Muscle layer of duodenum (tissue), 2 donors: ENCODE measurements at regions not wholly inside any gene's neighbourhood (a gene's known extent, or its start where the extent isn't known, plus 50 kb on each side); places are given as distances from the start of the nearest gene placed in this dataset.
"Not testable (repeated sequence)": the region's sequence is repeated elsewhere in the genome, so short reads cannot be mapped to it uniquely, and the experiment has no call there.

Source experiments
- H3K27ac ChIP-seq: one replicate; pipeline ENCODE4 v1.7.0; 2013; ENCODE audit warnings: mild to moderate bottlenecking, low read length
- H3K27me3 ChIP-seq: one replicate; pipeline ENCODE4 v1.7.0; 2013; ENCODE audit warnings: low read depth, mild to moderate bottlenecking, control low read depth, low read length
- H3K36me3 ChIP-seq, 2 donors: one replicate each; pipeline ENCODE4 v1.7.0; 2013; ENCODE audit warnings: low read length in 2 of 2, control low read depth in 1 of 2, mild to moderate bottlenecking in 1 of 2; ENCODE audit not compliant: insufficient read depth in 2 of 2, control insufficient read depth in 1 of 2
- H3K4me1 ChIP-seq, 2 donors: one replicate each; pipeline ENCODE4 v1.7.0; 2013; ENCODE audit warnings: low read length in 2 of 2, mild to moderate bottlenecking in 2 of 2, control low read depth in 1 of 2, moderate library complexity in 1 of 2; ENCODE audit not compliant: insufficient read depth in 2 of 2, control insufficient read depth in 1 of 2
- H3K4me3 ChIP-seq, 2 donors: one replicate each; pipeline ENCODE4 v1.7.0; 2013; ENCODE audit warnings: low read length in 2 of 2, low read depth in 1 of 2, mild to moderate bottlenecking in 1 of 2
- H3K9me3 ChIP-seq, 2 donors: one replicate each; pipeline ENCODE4 v1.7.0; 2013; ENCODE audit warnings: low read length in 2 of 2, control low read depth in 1 of 2, mild to moderate bottlenecking in 1 of 2; ENCODE audit not compliant: control insufficient read depth in 1 of 2
- donor health status: healthy.

DNA sequence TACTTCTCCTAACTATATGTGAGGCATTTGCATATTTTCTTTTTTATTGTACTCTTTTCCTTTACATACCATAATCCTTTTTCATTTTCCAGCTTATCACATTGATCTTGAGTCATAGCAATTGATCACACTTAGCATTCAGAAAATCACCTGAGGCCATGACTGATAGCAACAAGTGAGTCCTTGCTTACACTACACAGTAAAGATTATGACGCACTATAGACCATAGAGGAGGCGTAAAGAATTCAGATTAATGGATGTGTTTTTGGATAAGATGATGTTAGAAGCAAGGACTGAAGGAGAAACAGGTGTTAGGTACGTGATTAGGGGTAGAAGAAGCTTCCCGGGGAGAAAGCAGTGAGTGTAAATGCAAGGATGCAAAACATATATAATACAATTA is 637.7 kb downstream of the ETNK1 start:
- Histone ChIP-seq H3K4me3 (no peak overlapping the region), H3K4me1 (no peaks in the 10 kb centered on the region)

GRCh38 chr12:23277831-23278230 is 652.9 kb downstream of the ETNK1 start:
- Histone ChIP-seq H3K4me3 (no peak overlapping the region), H3K9me3 (peaks cover 0 to 4% of the 10 kb centered on the region in 2 donors), H3K36me3 (no peaks in the 10 kb centered on the region), H3K27ac (no peak overlapping the region), H3K27me3 (no peaks in the 10 kb centered on the region), H3K4me1 (no peaks in the 10 kb centered on the region)

More for the DNA sequence above, 637.7 kb downstream of the ETNK1 start:
- H3K27ac ChIP-seq: no peak overlapping the region
- H3K36me3 ChIP-seq: no peaks in the 10 kb centered on the region
- no peaks in the 10 kb centered on the region for H3K9me3 ChIP-seq
- H3K27me3 ChIP-seq: no peaks in the 10 kb centered on the region

DNA sequence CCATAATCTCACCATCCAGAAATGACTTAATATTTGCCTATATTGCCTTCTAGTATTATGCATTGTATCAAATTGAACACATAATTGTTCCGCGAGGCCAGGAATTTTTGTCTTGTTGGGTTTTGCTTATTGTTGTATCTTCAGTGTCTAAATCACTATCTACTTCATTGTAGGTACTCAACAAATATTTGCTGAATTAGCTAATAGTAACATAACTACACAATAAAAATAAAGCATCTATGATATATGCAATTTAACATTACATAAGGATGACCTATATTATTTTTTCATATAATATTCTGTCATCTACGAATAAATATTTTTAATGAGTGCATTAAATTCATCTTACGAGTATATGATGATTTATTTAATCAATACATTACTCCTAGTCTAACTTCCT is 656.3 kb downstream of the ETNK1 start:
- no peaks in the 10 kb centered on the region for H3K4me1 ChIP-seq
- no peaks in the 10 kb centered on the region for H3K36me3 ChIP-seq
- no peaks in the 10 kb centered on the region for H3K27me3 ChIP-seq
- H3K9me3 ChIP-seq: peaks cover 0 to 4% of the 10 kb centered on the region in 2 donors
- H3K4me3 ChIP-seq: no peak overlapping the region
- no peak overlapping the region for H3K27ac ChIP-seq

DNA sequence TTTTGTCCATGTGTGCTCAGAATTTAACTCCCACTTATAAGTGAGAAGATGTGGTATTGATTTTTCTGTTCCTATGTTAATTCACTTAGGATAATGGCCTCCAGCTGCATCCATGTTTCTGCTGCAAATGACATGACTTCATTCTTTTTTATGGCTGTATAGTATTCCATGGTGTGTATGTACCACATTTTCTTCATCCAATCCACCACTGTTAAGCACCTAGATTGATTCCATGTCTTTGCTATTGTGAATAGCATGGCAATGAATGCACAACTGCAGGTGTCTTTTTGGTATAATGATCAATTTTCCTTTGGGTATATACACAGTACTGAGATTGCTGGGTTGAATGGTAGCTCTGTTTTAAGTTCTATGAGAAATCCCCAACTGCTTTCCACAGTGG is 657.7 kb downstream of the ETNK1 start:
- no peaks in the 10 kb centered on the region for H3K36me3 ChIP-seq
- H3K27me3 ChIP-seq: no peaks in the 10 kb centered on the region
- H3K4me3 ChIP-seq: no peak overlapping the region
- no peak overlapping the region for H3K27ac ChIP-seq
- H3K4me1 ChIP-seq: no peaks in the 10 kb centered on the region
- peaks cover 0 to 4% of the 10 kb centered on the region in 2 donors for H3K9me3 ChIP-seq

DNA sequence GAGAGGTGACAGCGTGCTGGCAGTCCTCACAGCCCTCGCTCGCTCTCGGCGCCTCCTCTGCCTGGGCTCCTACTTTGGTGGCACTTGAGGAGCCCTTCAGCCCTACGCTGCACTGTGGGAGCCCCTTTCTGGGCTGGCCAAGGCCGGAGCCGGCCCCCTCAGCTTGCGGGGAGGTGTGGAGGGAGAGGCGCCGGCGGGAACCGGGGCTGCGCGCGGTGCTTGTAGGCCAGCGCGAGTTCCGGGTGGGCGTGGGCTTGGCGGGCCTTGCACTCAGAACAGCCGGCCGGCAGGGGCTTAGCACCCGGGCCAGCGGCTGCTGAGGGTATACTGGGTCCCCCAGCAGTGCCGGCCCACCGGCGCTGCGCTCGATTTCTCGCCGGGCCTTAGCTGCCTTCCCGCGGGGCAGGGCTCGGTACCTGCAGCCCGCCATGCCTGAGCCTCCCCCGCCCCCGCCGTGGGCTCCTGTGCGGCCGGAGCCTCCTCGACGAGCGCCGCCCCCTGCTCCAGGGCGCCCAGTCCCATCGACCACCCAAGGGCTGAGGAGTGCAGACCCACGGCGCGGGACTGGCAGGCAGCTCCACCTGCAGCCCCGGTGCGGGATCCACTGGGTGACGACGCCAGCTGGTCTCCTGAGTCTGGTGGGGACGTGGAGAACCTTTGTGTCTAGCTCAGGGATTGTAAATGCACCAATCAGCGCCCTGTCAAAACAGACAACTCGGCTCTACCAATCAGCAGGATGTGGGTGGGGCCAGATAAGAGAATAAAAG is 661.0 kb downstream of the ETNK1 start:
- H3K36me3 ChIP-seq, H3K4me3 ChIP-seq, H3K9me3 ChIP-seq, H3K27me3 ChIP-seq, H3K4me1 ChIP-seq, H3K27ac ChIP-seq: not testable (repeated sequence)

- H3K9me3 ChIP-seq: no peaks in the 10 kb centered on the region
- no peak overlapping the region for H3K4me3 ChIP-seq
- no peaks in the 10 kb centered on the region for H3K36me3 ChIP-seq
- H3K4me1 ChIP-seq: no peaks in the 10 kb centered on the region
- no peak overlapping the region for H3K27ac ChIP-seq
- H3K27me3 ChIP-seq: no peaks in the 10 kb centered on the region
Observed at GRCh38 chr12:23290627-23291330, 658.7 kb downstream of the SOX5 start.

GRCh38 chr12:23303220-23303619 is 646.2 kb downstream of the SOX5 start:
- no peak overlapping the region for H3K27ac ChIP-seq
- no peaks in the 10 kb centered on the region for H3K27me3 ChIP-seq
- no peaks in the 10 kb centered on the region for H3K36me3 ChIP-seq
- H3K4me1 ChIP-seq: no peaks in the 10 kb centered on the region
- H3K4me3 ChIP-seq: no peak overlapping the region
- H3K9me3 ChIP-seq: peaks cover 0 to 8% of the 10 kb centered on the region in 2 donors

DNA sequence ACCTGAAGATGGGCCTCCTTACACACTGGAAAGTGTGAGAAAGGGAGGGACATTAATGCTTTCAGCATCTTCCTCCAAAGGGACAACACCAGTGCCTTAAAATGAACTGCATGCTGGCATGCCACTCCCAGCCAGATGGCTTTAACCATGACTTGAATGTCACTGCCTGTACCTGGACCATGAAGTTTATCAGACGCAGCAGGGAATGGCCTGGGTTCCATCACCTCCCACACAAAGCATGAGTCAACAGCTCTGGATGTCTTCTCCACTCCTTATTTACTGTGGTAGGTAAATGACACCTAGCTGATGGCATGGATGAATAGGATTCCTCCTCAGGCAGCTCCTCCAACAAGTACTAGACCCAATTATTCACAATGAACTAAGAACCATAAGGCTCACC is 645.6 kb downstream of the SOX5 start:
- Histone ChIP-seq H3K36me3 (no peaks in the 10 kb centered on the region), H3K27me3 (no peaks in the 10 kb centered on the region), H3K4me3 (no peak overlapping the region), H3K9me3 (peaks cover 0 to 8% of the 10 kb centered on the region in 2 donors), H3K27ac (no peak overlapping the region), H3K4me1 (no peaks in the 10 kb centered on the region)

GRCh38 chr12:23333938-23334337 is 615.5 kb downstream of the SOX5 start:
- H3K27ac ChIP-seq: no peak overlapping the region
- no peaks in the 10 kb centered on the region for H3K9me3 ChIP-seq
- H3K4me1 ChIP-seq: no peaks in the 10 kb centered on the region
- H3K36me3 ChIP-seq: no peaks in the 10 kb centered on the region
- no peaks in the 10 kb centered on the region for H3K27me3 ChIP-seq
- no peak overlapping the region for H3K4me3 ChIP-seq

- Histone ChIP-seq H3K4me1 (no peaks in the 10 kb centered on the region), H3K9me3 (no peaks in the 10 kb centered on the region), H3K27me3 (no peaks in the 10 kb centered on the region), H3K4me3 (no peak overlapping the region), H3K36me3 (no peaks in the 10 kb centered on the region), H3K27ac (no peak overlapping the region)
Observed at GRCh38 chr12:23335593-23335992, 613.9 kb downstream of the SOX5 start.

DNA sequence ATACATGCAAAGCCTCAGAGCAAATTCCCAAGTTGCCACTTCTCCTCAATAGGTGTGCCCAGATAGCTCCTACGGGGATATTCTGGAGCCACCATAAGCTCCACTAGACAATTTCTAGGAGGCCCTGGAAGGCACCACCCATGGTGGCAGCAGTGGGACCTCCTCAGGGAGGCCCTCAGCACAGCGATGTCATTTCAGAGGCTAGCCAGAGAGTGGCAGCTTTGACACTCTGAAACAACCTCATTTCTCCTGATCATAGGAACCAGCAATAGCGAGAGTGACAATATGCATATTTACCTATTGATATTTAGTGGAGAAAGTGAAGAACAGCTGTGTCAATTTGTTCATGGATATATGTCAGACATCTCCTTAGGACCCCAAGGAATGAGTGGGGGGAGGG is 612.3 kb downstream of the SOX5 start:
- Histone ChIP-seq H3K4me1 (no peaks in the 10 kb centered on the region), H3K27me3 (no peaks in the 10 kb centered on the region), H3K36me3 (no peaks in the 10 kb centered on the region), H3K27ac (no peak overlapping the region), H3K4me3 (no peak overlapping the region), H3K9me3 (no peaks in the 10 kb centered on the region)
